ENCODE measurements at regions not wholly inside any gene's neighbourhood (a gene's known extent, or its start where the extent isn't known, plus 50 kb on each side); places are given as distances from the start of the nearest gene placed in this dataset.

- TF ChIP-seq, protein P1, sequence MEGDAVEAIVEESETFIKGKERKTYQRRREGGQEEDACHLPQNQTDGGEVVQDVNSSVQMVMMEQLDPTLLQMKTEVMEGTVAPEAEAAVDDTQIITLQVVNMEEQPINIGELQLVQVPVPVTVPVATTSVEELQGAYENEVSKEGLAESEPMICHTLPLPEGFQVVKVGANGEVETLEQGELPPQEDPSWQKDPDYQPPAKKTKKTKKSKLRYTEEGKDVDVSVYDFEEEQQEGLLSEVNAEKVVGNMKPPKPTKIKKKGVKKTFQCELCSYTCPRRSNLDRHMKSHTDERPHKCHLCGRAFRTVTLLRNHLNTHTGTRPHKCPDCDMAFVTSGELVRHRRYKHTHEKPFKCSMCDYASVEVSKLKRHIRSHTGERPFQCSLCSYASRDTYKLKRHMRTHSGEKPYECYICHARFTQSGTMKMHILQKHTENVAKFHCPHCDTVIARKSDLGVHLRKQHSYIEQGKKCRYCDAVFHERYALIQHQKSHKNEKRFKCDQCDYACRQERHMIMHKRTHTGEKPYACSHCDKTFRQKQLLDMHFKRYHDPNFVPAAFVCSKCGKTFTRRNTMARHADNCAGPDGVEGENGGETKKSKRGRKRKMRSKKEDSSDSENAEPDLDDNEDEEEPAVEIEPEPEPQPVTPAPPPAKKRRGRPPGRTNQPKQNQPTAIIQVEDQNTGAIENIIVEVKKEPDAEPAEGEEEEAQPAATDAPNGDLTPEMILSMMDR (IDR thresholded peaks at IDR 0.05; ENCODE audit: low read depth, low read length, poor library complexity, severe bottlenecking): no peak
- no peak for TF ChIP-seq EZH2phosphoT487 (IDR thresholded peaks at IDR 0.05; ENCODE audit: borderline replicate concordance, low read length)
Measured at GRCh38 chr1:207241164-207241934, 80.1 kb upstream of the CD55 start.
